Ishikawa (cell line): ENCODE measurements at regions not wholly inside any gene's neighbourhood (a gene's known extent, or its start where the extent isn't known, plus 50 kb on each side); places are given as distances from the start of the nearest gene placed in this dataset.

Source experiments
- CEBPB ChIP-seq: IDR thresholded peaks from 2 replicates; pipeline ENCODE4 v1.6.1; 2012
- EGR1 ChIP-seq: IDR thresholded peaks from 2 replicates; pipeline ENCODE4 v1.6.1; 2012
- MAX ChIP-seq: IDR thresholded peaks from 2 replicates; pipeline ENCODE4 v1.6.1; 2012
- REST ChIP-seq: IDR thresholded peaks from 2 replicates; pipeline ENCODE4 v1.6.1; 2012; ENCODE audit warnings: low read depth, mild to moderate bottlenecking
- TAF1 ChIP-seq: IDR thresholded peaks from 2 replicates; pipeline ENCODE4 v1.6.1; 2012; ENCODE audit warnings: low read depth, mild to moderate bottlenecking
- TCF12 ChIP-seq: IDR thresholded peaks from 2 replicates; pipeline ENCODE4 v1.6.1; 2012; ENCODE audit warnings: low read depth
- YY1 ChIP-seq: IDR thresholded peaks from 2 replicates; pipeline ENCODE4 v1.6.1; 2012; ENCODE audit warnings: low read depth
- ZBTB7A ChIP-seq: IDR thresholded peaks from 2 replicates; pipeline ENCODE4 v1.6.1; 2012; ENCODE audit warnings: low read depth

GRCh38 chr6:169853196-169854082 is 102.0 kb downstream of the ERMARD start:
- no peak for TF ChIP-seq ZBTB7A
- TF ChIP-seq TCF12, result no peak
- TF ChIP-seq EGR1, result no peak
- no peak for TF ChIP-seq YY1
- TF ChIP-seq REST, result no peak
- no peak for TF ChIP-seq CEBPB
- TF ChIP-seq MAX, result no peak
- no peak for TF ChIP-seq TAF1
